Activated T-helper 9 cell treated with anti-CD3 and anti-CD28 coated beads, Interleukin-2, amount 50 U/mL, for 16 hours (primary cell): ENCODE measurements at regions not wholly inside any gene's neighbourhood (a gene's known extent, or its start where the extent isn't known, plus 50 kb on each side); places are given as distances from the start of the nearest gene placed in this dataset.
"Not testable (repeated sequence)": the region's sequence is repeated elsewhere in the genome, so short reads cannot be mapped to it uniquely, and the experiment has no call there.

ENCODE experiments used
- DNase-seq: peaks from one replicate; pipeline ENCODE4 v3.0.0-alpha.2; 2020; ENCODE audit warnings: low read depth

DNA sequence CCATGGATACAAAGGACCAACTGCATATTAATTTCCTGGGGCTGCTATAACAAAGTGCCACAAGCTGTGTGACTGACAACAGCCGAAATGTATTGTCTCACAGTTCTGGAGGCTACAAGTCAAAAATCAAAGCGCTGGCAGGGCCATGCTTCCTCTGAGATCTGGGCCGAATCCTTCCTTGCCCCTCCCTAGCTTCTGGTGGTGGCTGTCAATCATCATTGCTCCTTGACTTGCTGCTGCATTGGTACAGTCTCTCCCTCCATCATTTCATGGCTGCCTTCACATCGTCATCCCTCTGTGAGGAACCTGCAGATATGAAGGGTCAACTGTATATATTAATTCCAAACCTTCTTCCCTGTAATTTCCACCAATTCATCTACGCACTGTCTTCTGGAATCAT lies 118.3 kb downstream of the EXOC5 start:
- no peak for DNase-seq

GRCh38 chr14:57139173-57139572 lies 129.5 kb downstream of the EXOC5 start:
- no peak for DNase-seq

GRCh38 chr14:57136669-57137328 lies 131.9 kb downstream of the EXOC5 start:
- DNase-seq: no peak

GRCh38 chr14:57127809-57128208 lies 140.9 kb downstream of the EXOC5 start:
- DNase-seq: not testable (repeated sequence)

GRCh38 chr14:57122129-57122528 lies 146.6 kb downstream of the EXOC5 start:
- DNase-seq: no peak

DNA sequence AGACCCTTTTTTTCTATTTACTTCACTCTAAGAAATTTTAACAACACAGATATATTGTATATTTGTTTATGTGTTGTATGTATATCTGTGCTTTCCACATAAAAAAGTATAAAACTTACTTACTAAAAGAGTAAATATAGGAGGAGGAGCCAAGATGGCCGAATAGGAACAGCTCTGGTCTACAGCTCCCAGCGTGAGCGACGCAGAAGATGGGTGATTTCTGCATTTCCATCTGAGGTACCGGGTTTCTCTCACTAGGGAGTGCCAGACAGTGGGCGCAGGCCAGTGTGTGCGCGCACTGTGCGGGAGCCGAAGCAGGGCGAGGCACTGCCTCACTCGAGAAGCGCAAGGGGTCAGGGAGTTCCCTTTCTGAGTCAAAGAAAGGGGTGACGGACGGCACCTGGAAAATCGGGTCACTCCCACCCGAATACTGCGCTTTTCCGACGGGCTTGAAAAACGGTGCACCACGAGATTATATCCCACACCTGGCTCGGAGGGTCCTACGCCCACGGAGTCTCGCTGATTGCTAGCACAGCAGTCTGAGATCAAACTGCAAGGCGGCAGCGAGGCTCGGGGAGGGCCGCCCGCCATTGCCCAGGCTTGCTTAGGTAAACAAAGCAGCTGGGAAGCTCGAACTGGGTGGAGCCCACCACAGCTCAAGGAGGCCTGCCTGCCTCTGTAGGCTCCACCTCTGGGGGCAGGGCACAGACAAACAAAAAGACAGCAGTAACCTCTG lies 156.5 kb downstream of the EXOC5 start:
- not testable (repeated sequence) for DNase-seq

DNA sequence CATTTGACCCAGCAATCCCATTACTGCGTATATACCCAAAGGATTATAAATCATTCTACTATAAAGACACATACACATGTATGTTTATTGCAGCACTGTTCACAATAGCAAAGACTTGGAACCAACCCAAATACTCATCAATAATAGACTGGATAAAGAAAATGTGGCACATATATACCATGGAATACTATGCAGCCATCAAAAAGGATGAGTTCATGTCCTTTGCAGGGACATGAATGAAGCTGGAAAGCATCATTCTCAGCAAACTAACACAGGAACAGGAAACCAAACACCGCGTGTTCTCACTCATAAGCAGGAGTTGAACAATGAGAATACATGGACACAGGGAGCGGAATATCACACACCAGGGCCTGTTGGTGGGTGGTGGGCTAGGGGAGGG lies 158.3 kb downstream of the EXOC5 start:
- DNase-seq: not testable (repeated sequence)

DNA sequence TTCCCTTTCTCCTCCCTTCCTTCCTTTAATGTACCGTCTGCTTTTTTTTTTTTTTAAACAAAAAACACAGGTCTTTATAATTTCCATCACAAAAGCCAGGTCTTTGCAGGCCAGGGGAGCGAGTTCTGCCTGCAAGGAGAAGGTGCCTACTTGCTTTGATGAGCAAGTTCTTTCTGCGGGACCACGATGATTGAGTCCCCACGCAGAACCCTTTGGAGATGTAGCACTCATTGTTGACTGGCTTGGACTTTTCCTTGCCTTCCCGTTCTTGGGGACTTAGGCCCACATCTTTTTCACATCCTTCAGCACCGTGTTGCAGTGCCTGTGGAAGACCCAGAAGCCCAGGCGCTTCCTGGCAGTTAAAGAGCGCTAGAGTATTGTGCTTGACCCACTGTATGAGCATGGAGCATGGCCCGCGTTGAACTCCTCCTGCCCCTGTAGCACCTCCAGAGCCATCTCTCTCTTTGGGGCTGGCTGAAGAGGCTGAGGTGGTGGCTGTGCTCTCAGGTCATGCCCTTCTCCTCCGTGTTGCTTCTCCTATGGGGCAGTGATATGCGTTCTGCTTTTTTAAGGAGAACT lies 177.6 kb downstream of the EXOC5 start:
- DNase-seq: no peak

- DNase-seq: no peak
These were observed 178.8 kb downstream of the EXOC5 start for GRCh38 chr14:57089901-57090300.

- no peak for DNase-seq
These were observed 180.9 kb downstream of the EXOC5 start for GRCh38 chr14:57087841-57088240.

DNA sequence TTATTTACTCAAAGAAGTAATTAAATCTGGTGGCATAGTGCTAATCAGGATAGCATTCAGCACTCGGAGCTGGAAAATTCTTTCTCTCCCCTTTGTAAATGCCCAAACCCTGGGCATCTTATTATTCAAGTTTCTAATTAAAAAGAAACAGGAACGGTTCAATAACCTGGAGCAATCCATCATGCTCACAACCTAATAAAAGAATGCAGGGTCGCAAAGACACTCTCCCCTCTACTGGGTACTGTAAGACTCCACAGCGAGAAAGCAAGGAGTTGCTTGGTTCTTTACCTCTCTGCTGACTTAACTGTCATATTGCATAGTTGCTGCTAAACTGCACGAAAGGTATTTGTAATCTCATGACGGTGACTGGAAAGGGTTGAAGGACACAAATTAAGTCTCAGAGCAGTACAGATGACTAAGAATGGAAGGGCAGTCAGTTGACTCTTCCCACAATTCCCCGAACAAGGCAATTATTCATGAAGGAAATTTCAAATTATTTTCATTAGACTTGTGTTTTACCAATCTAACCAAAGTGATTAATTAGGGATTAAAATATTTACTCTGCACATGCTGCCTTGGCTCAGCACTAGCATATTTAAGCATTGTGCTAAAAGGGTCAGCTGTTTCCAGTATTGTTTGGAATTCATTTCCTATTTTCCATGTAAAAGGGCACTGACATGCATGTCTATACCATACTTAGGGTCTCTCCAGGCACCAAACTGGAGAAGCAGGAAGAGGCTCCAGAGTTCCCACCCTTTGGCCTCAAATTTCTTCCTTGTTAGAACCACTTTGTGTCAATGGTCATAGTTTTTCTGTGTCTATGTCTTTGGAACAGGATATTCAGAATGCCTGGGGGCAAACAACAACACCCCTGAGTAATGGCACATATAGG lies 182.2 kb downstream of the EXOC5 start:
- no peak for DNase-seq

DNA sequence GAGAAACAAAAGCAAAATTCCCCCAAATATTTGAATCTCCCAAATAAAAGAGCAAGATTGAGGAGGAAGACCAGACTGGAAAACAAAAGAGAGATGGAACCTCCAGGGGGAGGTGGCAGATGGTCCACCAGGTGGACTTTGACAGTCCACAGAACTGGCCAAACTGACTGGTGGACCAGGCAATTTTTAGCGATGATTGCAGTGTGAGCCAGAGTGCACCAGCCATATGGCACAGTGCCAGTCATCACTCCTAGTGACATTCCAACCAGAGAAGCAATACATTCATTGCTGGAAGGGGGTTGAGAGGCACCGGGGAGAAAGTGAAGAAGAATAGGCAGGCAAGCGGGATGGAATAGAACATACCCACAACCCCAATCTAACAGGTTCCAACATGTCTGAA lies 182.9 kb downstream of the EXOC5 start:
- no peak for DNase-seq

DNA sequence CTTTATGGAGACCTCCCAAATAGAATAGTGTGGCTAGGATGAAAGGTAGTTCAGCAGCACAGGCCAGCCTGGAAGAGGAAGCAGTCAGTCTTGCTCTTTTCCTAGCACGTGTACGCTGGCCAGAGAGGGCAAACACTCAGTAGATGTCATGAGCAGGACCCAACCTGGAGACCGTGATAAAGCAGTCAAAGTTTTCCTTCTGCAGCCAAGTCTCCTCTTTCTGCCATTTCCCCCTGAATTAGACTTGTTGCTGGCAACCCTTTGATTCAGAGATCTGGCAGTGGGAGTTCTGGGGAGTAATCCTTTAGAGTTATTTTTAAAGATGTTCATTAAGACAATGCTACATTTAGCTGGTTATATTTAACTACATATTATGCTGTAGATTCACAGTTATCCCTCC lies 183.7 kb downstream of the EXOC5 start:
- no peak for DNase-seq

DNA sequence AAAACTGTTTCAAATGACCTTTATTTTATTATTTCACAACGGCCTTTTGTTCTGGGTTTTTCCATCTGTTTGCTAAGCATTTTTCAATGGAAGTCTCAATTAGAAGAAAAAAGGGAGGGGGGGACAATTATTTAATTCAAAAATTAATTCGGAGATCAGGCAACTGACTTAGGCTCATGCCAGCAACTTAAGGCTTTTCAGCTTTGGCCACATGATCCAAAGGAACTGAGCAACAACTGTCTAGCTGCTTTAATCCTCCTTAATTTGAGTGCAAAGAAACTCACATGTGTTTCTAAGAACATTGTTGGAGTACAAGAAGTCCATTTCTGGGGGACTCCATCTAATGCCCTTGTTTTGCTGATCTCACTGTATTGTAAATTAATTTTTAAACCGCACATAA lies 188.0 kb downstream of the EXOC5 start:
- no peak for DNase-seq

DNA sequence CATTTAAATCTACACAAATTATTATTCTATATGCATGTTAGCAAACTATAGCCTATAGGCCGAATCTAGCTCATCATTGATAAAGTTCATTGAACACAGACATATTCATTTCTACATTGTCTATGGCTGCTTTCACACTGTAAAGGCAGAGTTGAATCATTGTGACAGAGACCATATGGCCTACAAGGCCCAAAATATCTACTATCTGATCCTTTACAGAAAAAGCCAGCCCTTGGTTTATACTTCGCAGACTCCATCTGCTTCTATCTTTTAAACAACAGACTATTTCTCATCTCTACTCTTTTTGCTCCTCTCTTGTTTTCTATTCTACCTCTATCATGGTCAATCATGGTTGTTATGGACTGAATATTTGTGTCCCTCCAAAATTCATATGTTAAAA lies 190.7 kb downstream of the EXOC5 start:
- no peak for DNase-seq

DNA sequence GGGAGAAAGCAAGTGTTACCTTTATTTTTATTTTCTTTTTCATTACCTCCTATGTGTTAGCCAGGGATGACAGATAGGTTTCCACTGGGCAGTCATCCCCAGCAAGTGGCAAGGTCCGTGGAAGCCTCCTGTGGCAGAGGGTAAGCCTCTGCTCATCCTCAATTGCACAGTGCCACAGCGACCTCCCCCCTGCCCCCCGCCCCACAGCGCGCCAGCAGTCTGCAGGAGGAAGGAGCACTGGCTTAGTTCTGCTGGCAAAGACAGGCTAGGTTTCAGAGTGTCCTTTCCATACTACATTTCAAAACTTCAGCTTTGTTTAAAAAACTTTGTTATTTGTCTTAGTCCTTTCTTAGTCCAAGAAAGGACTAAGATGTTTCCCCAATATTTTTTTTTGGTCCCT lies 194.7 kb downstream of the EXOC5 start:
- no peak for DNase-seq

DNA sequence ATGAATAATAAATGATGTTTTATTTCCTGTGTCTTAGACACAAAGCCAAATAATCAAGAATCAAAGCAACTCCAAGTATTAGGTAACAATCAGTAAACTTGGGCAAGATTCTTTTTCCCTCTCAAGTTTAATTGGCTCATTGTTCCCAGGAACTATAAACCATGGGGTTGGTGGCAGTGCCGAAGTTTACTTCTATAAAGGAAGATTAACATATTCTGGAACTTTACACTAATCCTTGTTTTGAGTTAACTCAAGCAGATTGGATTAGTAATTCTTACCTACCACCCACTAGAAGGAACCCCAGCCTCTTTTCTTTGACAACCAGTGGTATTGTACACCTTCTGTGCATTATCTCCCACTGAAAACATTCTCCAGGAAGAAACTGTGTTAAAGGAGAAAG lies 197.1 kb downstream of the EXOC5 start:
- no peak for DNase-seq

DNA sequence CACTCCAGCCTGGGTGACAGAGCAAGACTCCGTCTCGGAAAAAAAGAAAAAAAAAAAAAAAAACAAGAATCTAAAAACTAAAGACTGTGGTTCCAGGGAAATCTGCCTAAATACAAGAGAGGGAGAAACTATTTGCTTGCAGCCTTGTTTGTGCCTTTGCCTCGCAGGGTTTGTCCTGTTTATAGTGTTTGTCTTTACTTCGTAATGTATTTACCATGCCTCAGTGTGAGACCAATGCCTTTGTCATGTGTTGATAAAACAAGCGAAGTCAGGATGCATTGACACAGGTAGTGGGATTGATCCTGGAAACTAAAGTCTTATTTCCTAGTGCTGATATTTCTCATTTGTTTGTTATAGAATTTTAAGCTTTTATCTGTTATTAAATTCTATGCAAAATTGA lies 199.0 kb downstream of the EXOC5 start:
- no peak for DNase-seq

DNA sequence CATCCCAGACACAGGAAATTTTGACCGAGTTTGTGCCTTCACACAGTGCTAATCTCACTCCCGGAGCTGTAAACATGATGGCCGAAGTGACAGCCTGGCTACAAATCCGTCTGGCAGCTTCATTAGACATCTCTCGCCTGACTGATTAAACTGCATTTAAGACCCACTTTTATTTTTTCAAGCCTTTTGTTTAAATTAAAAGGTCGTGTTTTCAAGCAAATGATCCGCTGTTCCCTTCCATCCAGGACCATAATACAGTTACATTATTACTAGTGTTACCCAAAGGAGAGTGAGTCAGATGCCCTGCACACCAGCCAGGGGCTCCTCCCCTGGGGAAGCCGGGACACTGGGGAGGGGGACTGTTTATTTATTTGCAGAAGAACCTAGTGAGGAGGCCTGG lies 200.2 kb downstream of the EXOC5 start:
- no peak for DNase-seq

DNA sequence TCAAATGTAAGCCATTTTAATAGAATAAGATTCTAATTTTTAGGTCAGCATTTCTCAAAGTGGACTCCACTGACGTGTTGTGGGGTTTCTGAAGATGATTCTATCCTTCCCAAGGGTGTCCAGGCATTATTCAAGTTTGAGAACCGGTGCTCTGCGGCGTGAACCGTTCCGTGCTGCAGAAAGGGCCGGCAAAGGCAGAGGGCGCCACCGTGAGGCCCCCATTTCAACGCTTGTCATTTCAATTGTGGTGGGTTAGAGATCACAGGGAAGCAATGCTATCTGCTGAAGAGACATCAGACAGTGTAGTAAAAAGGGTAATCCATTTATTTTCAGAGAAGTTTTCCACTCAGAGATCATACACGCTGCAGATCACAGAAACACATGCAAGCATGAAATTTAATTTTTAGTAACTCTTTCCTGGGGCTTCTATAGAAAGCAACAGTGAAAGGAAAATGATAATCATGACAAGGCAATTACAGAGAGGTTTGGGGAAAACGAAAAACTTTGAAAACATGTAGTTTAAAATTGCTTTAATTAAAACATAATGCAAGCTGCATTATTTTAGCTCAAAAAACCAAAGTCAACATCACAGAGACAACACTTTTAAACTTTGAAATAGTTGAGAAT lies 201.7 kb downstream of the EXOC5 start:
- DNase-seq: no peak

DNA sequence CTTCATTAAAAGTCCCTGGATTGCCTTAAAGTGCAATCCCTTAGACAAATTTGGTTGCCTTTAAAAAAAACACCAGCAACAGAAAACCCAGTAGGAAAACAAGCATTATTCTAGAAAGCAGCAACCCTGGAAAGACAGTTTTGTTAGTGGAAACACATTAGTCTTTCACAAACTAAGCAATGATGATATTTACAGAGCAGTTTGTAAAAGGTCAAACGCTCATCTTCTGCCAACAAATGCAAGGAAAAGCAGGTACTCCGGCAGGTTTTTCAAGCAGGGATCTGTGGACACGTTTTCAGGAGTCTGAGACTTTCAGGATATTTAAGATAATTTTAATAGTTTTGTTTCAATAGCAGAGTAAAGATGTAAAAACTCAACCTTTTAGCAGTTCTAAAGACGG lies 202.2 kb downstream of the EXOC5 start:
- DNase-seq: no peak
